ENCODE measurements at regions not wholly inside any gene's neighbourhood (a gene's known extent, or its start where the extent isn't known, plus 50 kb on each side); places are given as distances from the start of the nearest gene placed in this dataset.
"Not testable (repeated sequence)": the region's sequence is repeated elsewhere in the genome, so short reads cannot be mapped to it uniquely, and the experiment has no call there.

DNA sequence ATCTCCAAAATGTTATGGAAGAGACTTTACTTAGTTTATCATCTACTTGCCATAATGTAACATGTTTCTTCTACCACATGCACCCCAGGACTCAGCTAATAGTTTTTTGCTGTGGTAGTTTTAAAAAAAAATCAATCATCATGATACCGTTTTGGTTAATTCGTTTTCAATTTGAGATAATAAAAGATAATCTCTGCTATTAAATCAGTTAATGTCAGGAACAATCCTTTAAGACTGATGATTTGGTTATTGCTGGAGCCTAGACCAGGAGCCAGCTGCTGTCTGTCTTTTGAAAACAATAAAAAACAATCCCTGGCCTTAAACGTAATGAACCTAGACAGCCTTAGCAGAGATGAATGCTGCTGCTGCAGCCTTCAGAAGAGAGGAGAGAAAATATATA is 403.7 kb downstream of the OXSM start:
- DNase-seq: no peak

DNA sequence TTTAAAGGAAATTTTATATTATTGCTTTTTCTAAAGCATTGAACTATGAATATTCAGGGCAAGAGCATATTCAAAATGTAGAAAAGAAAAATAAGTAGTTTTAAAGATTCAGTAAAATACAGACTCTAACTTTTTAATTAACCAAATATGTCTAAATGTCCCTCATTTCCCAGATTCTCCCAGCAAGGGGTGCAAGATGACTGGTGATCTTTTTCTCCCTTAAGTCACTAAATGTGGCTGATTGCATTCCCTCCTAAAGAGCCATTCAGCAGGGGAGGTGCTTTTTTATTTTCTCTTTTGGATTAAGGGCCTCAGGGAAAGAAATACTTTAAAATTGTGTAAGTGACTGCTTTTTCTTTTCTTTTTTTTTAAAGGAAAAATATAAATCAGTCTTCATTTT is 406.9 kb downstream of the OXSM start:
- no peak for DNase-seq

DNA sequence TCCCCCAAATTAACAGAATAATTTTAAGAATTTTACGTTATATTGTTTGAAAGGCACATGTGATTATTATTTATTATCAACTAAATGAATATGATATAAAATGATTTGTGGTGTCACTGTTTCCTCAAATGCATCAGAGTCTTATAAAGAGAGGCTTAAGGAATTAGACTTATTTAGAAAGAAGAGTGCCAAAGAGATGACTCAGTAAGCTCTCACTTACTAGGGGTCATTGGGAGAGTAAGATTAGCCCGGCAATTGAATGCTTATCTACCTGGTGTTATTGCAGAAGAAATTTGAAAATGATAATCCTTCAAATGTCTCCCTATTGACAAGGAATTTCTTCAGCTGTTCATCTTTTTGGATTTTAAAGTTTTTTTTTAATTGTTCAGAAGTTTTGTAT is 408.7 kb downstream of the OXSM start:
- no peak for DNase-seq

DNA sequence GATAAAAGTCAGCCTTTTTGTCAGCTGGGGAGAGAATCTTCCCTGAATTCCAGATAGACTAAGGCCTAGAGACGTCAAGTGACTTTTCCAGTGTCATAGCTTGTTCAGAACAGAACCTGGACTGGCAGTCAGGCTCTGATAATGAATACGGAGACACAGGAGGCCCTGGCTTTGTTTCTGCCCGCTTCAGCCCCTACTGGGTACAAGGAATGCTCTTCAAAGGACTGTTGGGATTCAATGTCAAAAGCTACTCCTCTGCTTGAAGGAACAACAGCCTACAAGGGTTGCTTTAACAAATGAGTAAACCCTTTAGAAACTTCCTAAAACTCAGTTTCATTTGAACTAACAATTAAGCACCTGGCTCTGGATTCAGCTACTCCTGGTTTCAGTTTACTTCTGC is 412.3 kb downstream of the OXSM start:
- no peak for DNase-seq

DNA sequence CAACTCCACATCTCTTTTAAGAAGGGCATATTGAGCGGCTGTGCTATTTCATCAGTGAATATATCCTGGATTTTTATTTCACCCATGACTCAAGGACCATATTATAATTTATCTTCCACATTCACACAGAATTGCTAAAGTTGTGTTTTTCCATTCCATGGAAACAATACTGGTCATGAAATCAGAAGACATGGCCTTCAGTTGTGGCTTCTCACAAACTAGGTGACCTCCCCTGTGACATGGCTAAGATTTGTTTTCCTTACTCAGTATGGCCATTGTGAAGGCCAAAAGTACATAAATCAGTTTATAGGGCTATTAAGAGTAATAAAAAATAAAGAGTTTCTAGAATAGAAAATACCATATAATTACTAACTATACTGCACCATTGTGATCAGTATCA is 415.6 kb downstream of the OXSM start:
- no peak for DNase-seq

DNA sequence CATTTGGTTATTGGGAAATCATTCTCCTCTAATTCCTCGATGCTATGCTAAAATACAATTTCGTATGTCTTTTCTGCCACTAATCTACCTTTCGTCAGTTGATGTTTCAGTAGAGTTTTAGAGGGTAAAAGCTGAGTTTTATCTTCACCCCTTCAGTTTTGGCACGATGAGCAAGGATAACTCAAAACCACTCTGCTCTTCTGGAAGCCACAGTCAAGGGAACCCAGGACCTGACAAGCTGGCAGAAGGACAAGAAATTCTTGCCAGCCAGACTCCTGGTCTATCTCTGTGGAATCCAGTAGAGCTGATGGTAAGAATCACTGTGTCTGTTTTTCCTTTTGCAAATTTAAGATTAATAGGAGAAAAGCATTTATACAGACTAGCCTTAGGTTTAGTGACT is 414.4 kb upstream of the LRRC3B start:
- no peak for DNase-seq

DNA sequence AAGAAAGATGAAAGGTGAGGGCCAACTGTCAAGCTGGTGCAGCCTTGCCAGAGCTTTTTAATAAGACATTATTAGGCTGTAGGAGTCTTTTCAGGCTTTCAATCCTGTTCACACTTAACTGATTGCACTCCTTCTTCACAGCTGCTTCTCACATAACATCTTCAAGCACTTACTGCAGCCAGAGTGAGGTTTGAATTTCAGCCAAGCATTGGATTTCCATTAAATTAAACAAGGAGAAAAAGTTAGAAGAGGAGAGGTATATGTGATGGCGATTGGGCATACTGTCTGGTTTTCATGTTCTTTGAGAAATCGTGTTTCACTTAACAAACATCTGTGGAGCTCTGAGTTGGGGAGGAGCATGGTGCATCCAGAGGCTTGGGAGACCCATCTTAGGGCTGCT is 392.8 kb upstream of the LRRC3B start:
- DNase-seq: no peak

DNA sequence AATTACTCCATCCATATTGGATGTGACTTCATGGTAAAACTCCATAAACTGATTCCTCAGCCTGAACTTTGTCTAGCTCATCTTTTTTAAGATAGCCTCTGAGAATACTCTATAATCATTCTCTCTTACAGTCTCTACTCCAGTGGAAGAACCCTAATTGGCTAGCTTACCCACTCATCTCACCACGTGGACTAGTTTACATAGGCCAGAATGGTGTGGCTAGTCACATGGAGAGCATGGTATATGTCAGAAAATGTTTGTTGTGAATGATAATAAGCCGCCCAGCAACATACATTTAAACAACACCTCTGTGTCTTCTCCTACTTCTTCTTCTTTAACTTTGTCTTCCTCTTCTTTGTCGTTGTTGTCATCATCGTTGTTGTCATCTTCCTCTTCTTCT is 389.2 kb upstream of the LRRC3B start:
- no peak for DNase-seq

DNA sequence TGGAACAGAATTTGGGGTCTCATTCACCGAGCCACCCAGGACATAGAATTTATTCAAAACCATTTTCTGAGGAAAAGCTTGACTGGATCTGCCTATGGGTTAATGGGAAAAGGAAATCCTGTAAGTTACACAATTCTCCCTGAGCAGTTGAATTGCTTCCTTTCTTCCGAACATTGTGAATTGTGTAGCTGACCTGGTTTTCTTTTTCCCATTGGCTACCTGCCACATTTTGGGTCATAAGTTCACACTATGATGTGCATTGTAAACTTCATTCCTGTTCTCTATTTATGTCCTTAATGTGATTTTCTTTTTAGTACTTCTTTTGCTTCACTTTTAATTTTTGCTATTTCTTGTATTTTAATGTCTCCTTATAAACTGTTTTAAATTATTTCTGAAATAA is 386.0 kb upstream of the LRRC3B start:
- no peak for DNase-seq

DNA sequence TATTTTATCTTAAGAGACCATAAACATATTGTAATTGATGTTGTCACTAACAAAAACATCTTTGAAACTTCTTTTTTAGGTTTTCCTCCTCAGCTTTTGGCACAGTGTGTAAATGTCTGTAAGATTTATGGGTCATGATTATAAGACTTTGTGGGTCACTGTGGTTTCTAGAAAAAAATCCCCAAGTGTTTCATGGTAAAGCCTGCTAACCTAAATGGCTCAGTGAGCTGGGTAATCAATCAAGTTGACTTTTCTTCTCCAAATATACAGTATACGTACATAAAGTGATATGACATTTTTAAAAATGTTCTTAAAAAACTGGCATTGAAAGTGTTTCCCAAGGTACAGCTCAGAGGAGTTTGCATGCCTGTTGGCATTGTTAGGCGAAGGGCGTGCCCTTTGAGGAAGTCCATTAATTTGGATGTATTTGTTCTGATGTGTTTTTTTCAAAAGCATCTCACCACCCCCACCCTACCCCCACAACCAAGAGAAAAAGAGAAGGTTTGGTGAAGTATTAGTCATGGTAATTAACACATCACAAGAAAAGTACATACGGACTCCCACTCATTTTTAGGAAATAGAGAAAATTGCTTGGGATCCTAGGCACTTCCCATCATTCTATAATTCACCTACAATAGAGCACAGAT is 385.4 kb upstream of the LRRC3B start:
- no peak for DNase-seq

DNA sequence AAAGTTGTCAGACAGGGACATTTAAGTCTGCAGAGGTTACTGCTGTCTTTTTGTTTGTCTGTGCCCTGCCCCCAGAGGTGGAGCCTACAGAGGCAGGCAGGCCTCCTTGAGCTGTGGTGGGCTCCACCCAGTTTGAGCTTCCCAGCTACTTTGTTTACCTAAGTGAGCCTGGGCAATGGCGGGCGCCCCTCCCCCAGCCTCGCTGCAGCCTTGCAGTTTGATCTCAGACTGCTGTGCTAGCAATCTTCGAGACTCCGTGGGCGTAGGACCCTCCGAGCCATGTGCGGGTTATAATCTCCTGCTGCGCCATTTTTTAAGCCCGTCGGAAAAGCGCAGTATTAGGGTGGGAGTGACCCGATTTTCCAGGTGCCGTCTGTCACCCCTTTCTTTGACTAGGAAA is 378.0 kb upstream of the LRRC3B start:
- not testable (repeated sequence) for DNase-seq

DNA sequence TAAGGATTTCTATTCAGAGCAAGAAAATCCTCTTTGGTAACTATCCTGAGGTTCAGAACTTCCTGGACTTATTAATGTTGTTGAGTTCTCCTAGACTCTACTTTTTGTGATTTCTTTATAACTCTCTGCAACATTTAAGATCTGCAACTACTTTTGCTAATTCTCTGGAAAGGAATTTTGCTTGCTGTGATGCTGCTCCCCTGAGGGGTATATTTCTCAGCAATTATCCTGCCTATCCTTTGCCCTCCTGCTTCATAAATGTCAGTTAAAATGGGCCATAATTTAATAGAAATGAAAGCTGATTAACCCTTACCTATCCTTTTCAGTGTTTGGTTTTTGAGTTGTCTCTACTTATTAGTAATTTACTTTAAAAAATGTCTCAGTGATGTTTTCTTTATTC is 377.3 kb upstream of the LRRC3B start:
- DNase-seq: no peak

DNA sequence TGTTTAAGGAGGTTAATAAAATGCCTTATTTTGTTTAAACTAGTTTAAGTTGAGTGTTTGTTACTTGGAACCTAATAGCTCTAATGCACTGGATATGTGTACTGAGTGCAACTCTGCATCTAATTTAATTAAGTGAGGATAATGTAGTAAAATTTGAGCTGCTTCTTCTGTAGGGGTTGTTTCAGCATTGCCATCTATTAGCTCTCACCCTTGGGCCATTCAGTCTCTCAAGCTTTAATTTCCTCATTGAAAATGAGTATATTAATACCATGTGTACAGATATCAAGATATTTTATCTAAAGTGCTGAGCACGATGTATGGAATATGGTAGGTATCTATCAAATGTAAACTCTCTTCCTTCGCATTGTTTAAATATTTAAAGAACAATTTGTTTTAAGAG is 375.7 kb upstream of the LRRC3B start:
- DNase-seq: no peak

DNA sequence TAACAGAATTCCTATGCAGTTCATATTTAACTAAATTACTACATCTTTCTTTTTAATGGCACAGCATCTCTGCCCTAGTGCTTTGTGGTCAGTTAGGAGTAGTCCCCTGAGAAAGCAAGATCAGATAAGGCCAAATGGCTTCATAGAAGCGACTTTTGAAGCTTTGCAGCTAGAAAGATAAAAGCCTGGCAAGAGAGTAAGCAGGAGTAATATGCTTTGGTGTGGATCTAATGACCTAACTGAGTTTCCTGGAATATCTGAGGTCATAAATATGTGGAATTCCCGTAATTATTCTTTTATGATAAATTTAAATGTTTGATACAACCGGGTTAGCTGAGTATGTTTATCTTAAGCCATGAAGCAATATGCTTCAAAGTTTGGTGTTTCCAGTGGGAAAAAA is 374.9 kb upstream of the LRRC3B start:
- no peak for DNase-seq

DNA sequence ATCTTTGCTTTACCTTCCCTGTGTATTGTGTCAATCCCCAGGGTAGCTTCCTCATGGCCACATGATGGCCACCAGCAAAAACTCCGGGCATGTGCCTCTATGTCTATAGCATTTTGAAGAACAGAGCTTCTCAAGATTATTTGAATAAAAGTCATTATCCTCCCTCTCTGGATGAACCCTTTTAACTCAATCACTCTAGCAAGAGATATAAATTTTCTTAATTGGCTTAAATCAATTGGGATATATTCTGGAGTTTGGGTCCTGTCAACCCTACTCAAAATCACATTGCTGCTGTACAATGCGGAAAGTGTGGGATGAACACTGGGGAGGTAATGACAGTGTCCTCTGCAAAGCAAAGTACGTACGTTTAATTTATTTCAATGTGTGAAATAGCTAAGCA is 370.6 kb upstream of the LRRC3B start:
- DNase-seq: no peak

DNA sequence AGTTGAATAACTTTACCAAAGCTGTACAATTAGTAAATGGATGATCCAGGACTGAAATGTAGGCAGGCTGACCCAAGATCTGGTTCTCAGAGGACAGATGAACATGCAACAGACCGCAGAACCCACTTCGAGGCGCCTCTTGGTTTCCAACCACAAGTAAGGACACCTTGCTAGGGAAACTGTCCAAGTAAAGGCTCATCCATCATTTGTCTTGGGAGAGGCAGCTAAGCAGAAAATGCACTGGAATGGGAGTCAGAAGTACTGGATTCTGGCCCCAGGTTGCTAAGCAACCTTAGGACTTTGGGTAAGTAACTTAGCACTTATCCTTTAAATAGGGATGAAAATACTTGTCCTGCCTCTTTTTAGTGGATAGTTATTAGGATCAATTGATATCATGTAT is 366.3 kb upstream of the LRRC3B start:
- no peak for DNase-seq

DNA sequence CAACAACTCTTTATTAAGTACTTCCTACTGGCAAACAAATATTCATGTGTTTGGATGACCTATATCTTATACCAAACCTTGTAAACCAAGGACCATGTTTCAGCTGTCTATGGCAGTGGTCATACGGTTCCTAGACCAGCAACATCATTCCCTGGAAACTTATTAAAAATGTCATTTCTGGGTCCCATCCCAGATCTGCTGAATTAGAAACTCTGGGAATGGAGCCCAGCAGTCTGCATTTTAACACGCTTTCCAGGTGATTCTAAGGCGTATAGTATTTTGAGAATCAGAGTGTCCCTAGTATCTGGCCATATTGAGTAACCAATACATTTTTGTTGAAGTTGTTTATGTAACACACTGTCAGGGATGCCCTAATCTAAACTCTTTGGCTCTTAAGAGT is 363.4 kb upstream of the LRRC3B start:
- no peak for DNase-seq

DNA sequence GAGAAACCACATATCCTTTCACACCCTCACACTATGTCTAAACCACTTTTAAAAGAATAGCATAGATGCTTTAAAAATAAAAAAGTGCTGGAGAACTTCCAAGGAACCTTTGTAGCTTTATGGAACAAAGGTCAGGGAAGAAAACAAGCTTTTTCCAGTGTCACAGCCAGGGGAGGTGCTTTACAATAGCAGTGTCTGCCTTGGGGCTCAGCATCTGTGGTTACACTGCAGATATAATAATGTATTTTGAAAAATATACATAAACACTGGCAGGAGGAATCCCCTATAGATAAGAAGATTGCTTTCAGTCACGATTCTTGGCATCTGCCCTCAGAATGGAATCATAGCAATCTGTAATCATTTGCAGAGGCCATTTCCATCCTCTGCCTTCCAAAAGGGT is 362.4 kb upstream of the LRRC3B start:
- no peak for DNase-seq

DNA sequence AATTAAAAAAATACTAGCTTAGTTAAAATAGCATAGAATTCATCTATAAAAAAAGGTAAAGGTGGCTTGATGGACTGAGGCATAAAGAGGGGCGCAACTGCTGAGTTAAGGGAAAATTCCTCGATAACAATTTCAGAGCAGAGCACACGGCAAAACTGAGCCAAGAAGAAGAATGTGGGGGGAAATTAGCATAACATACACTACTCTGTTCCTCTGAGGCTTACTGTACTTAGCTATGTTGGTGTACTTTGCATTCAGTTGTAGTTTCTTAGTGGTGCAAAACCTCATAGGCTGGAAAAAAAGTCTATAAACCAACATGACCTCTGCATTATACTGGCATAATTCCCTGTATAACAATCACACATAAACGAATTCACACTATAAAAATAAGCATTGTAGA is 357.9 kb upstream of the LRRC3B start:
- no peak for DNase-seq

DNA sequence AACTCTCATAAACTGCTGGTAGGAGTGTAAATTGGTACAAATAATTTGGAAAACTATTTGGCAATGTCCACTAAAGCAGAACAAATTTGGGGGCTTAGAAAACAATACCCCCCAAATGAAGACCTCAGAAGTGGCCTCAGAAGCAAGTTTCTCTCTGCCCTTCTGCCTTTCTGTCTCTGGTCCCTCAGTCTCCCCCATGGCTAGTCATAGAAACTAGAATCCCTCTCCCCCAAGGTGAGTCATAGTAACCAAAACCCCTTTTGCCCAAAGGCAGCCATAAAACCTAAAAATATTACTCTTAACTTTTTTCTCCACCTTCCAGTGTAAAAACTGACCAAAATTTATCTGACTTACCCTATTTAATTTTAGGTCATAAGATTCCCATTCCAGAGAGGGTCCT is 350.7 kb upstream of the LRRC3B start:
- DNase-seq: no peak

DNA sequence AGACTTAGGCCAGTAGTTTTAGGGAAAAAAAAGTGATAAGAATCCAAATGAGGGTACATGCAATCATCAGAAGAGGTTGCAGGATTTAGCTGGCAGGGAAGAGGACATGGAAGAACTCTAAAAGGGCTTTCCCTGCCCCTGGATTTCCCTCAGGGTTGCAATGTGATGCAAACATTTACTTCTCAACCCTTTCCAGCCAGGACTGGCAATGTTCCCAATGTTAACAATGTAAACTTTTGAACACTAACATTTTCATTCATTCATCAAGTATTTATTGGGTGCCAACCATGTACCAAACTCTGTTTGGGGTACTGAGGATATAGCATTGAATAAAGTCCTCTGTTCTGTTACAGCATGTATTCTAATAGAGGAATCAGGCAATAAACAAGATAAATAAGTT is 349.4 kb upstream of the LRRC3B start:
- no peak for DNase-seq

DNA sequence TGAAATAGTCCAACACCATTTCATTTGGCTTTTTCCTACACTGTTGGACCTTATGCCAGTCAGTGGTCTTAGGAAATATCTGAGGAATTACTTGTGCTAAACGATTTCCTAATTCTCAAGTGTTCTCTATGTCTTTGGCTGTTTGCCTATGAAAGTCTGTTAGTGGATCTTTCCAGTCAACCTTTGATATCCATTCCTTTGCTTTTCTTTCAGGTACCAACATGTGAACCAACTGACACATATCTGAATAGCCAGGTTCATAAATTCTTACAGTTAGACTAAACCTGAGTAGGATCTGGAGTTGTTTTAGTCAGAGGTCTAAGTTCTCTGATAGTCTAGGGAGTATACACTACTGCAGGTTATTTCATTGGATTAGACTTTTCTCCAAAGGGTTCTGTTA is 343.5 kb upstream of the LRRC3B start:
- no peak for DNase-seq

DNA sequence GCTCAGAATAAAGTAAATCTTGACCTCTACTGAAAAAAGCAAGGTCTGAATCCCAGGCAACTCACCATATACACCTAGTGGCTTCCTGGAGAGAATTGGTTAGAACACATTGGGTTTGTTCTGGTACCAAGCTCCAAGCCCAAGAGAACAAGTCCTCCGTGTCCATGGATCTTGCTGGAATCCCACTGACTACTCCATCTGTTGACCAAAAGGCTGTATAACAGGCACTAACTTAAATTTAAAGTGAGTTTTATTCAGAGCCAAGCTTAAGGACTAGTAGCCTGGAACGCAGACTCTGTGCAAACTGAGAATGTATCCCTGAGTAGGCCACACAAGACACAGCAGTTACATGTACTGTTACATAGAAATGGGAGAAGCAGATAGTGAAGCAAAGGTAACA is 342.1 kb upstream of the LRRC3B start:
- no peak for DNase-seq

DNA sequence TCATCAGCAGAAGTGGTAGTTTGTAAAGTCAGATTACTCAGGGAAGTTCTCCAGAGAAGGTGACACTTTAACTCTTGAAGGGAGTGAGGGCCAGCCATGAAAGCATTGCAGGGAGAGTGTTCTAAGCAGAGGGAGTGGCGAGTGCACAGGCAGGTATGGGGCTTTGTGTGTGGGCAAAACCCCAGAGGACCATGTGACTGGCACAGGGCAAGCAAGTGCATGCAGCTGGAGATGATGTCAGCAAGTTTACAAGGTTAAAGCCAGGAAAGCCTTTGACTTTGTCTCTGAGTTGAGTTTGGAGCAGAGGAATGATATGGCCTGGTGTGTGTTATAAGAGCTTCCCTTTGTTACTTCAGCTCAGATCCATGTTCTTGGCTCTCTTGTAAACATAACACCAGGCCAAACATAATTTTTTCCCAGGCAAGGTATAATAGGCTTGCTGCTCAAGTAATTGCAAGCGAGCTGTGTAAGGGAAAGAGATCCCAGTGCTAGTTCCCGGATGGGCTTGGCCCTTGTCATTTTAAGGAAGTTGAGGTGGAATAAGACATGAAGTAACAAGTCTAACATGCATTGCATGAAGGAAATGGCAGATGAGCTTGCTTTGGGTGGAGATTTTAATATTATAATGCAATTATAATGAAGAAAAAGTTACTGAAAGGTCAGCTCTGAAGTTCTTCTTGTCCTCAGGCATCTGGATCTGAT is 341.1 kb upstream of the LRRC3B start:
- DNase-seq: no peak

DNA sequence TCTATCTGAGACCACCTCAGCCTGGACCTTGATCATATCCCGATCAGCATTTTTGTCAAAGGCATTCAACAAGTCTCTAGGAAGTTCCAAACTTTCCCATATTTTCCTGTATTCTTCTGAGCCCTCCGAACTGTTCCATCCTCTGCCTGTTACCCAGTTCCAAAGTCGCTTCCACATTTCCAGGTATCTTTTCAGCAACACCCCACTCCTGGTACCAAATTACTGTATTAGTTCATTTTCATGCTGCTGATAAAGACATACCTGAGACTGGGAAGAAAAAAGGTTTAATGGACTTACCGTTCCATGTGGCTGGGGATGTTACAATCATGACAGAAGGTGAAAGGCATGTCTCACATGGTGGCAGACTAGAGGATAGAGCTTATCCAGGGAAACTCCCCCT is 338.1 kb upstream of the LRRC3B start:
- not testable (repeated sequence) for DNase-seq
